HG02763 (cell line): ENCODE measurements at regions not wholly inside any gene's neighbourhood (a gene's known extent, or its start where the extent isn't known, plus 50 kb on each side); places are given as distances from the start of the nearest gene placed in this dataset.
A peak's percentile ranks its signal among the peaks of the same experiment; 100 is the strongest.

Experiments
- ATAC-seq: cut with Tn5 transposase; IDR thresholded peaks from one replicate; pipeline ENCODE4 v1.9.1; 2021; ENCODE audit warnings: mild to moderate bottlenecking, moderate library complexity; ENCODE audit not compliant: unreplicated experiment

DNA sequence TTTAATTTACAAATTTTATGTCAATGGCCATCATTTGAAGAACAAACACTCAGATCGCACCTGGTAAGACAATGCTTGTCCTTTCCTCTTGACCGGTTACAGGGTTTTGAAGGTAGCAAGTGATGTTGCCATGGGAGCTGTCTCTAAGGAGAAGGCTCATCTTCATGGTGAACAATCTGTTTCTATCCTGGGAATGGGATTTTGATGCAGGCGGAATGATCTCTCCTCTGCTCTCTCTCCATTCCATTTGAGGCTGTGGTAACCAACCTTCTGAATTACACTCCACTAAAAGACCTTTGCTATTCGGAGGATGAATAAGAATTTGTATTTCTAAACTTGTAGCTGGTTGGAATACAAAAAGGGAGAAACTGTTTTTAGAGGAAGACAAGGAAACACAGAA is 57.9 kb upstream of the SLC5A9 start:
- no peak for ATAC-seq

GRCh38 chr1:48160486-48161132 is 61.9 kb upstream of the SLC5A9 start:
- ATAC-seq: no peak

- no peak for ATAC-seq
Measured at GRCh38 chr1:48139275-48139674, 83.2 kb upstream of the SLC5A9 start.

GRCh38 chr1:48127735-48128685 is 94.5 kb upstream of the SLC5A9 start:
- ATAC-seq: no peak

DNA sequence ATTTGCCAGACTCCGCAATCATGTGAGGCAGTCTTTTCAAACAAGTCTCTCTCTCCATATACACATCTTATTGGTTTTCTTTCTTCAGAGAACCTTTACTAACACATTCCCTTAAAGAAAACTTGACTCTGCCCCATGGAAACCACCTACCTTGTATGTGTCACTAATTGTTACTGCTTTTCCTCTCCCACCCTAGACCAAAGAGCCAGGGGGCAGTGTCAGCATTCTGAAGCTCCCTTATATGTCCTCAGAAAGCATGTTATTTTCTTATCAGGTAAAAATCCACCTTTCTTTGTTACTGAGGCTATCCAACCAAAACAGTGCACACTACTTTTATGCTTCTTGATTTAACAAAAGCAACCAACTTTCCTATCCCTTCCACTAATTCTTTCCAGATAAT is 98.9 kb upstream of the SLC5A9 start:
- ATAC-seq: no peak

DNA sequence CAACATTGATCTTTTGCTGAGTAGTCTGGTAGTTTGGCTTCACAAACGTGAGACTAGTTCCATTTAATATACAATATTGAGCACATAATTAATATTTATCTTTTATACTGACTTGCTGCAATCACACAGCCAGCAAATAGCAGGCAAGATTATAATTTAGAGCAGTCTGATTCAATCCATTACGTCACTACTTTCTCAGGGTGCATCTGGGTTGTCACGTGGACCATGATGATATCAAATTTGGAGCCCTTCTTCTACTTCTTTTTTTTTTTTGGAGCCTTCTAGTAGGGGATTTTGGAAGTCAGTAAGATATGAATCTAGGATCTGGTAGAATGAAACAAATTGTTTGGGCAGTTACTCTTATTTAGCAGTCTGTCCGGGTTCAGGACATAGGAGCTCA is 100.6 kb upstream of the SLC5A9 start:
- no peak for ATAC-seq

GRCh38 chr1:48120621-48121020 is 101.9 kb upstream of the SLC5A9 start:
- ATAC-seq: no peak

GRCh38 chr1:48115835-48116234 is 106.7 kb upstream of the SLC5A9 start:
- no peak for ATAC-seq

DNA sequence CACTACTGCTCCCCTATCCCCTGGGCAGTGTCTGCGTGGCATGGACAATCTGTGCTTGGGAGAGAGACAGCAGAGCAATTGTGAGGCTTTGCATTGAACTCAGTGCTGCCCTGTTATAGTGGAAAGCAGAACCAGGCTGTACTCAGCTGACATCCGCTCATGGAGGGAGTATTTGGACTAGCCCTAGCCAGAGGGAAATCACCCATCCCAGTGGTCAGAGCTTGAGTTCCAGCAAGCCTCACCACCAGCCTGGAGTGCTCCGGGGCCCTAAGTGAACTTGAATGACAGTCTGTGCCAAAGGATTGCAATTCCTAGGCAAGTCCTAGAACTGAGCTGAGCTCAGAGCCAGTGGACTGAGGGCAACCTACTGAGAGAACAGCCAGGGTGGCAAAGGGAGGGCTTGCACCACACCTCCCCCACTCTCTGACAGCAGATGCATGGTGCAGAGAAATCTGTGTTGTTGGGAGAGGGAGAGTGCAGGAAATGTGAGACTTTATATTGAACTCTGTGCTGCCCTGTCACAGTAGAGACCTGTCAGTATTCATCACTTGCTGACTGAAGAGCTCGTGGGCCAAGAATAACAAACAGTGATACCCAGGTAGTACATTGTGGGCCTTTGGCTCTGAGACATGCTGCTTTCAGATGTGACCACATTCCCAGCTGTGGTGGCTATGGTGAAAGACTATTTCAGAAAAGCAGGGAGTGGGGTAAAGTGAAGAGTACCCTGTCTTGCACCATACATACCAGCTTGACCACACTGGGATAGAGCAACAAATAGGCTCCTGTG is 107.7 kb upstream of the SLC5A9 start:
- ATAC-seq: no peak

DNA sequence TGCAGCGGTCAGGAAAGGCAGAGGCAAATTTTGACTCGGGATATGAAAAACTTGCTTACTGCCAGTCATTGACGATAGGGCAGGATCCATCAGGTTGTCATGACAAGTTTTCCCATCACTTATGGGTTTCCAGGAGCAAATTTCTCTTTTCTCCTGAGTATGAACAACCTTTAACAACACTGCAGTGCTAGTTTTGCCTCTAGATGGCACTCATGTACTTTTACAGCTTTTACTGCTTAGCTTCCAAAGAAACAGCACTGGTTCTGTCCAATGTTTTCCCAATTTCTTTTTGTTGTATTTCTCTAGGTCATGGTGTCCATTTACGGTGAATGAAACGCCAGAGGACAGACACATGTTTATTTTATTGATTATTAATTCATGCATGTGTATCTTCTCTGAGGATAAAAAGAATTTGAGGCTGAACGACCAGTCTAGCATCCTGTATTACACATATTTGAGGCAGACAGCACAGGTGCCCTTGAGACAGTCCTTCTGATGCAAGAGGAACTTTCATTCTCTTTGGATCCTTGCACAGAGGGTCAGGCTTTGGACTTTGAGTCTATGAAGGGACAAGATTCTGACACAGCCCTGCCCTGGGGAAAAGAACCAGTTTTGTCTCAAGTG is 112.3 kb upstream of the TRABD2B start:
- ATAC-seq: no peak

- no peak for ATAC-seq
Measured at GRCh38 chr1:48107516-48107915, 110.3 kb upstream of the TRABD2B start.

DNA sequence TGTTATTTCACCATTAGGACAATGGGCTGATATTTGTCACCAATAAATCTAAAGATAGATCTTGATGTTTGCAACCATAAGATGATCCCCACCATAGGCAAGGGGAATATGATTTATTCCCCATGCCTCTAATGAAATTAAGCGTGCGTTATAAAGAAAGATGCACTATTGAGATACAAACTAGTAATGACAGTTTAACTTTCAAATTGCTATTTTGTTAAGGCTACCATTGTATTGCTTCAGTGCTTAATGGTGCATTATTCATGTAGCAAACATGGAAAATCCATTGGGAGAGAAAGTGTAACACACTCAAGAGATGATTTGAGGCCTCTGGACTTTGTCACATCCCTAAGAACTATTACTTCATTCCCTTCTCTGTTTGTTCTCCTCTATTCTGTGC is 108.9 kb upstream of the TRABD2B start:
- ATAC-seq: no peak

- ATAC-seq: no peak
Measured at GRCh38 chr1:48105165-48105564, 108.0 kb upstream of the TRABD2B start.

DNA sequence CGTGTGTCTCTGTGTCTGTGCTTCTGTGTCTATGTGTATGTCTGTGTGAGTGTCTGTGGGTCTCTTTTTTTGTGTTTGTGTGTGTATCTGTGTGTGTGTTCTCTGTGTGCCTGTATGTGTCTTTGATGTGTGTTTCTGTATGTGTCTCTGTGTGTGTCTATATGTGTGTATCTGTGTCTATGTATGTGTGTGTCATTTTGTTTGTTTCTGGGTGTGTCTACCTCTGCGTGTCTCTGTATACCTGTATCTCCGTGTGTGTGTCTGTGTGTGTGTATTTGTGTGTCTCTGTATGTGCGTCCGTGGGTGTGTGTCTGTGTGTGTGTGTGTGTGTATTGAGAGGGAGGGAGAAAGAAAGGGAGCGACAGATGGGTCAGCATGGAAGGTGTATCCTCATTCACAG is 106.3 kb upstream of the TRABD2B start:
- ATAC-seq: no peak

- no peak for ATAC-seq
Measured at GRCh38 chr1:48102766-48103165, 105.6 kb upstream of the TRABD2B start.

DNA sequence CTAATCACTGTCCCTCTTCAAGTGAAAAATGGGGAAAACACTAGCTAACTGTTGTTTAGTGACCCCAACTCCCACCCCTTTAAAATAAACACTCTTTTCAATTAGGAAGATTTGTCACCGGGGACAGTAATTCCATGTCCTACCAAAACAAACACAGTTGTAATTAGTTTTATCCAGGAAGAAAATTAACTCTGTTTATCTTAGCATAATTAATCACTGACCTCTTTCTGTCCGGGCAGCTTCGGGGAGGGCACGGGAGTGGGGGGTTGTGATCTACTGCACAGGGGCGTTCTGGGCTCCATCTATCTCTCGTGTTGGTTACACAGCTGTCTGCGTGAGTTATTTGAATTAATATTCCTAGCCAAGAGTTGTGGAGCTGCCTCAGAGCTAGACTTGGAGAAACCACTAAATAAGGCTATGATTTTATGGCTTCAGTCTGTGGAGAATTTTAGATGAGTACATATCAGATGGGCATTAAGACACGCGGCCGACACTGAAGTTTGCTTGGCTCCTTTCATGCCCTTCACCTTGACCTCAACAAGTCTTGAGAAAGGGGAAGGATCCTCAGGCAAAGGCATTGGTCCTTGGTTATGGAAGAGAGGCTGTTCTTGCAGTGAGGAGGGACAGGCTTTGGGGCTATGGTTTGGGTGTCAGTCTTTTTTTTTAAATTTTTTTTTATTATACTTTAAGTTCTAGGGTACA is 102.0 kb upstream of the TRABD2B start:
- ATAC-seq: no peak

- ATAC-seq: peak; percentile 85
Measured at GRCh38 chr1:48093696-48094528, 96.7 kb upstream of the TRABD2B start.

DNA sequence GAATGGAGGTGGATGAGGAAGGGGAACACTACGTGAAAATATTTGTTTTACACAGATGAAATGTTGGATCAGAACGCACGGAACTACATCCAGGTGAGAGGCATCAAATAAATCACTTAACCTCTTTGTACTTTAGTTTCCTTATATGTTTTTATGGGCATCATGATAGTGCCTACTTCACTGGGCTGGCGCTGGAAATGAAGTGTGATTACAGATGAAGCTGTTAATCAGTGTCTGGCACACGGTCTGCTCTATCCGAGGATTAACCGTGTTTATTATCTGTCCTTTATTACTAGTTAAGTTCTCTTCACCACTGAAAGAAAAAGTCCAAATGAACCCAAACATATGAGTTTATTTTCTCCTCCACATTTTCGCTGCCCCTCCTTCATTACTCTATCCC is 96.0 kb upstream of the TRABD2B start:
- no peak for ATAC-seq

- ATAC-seq: no peak
Measured at GRCh38 chr1:48092401-48092800, 95.2 kb upstream of the TRABD2B start.
